Breast epithelium (tissue), 4 donors: ENCODE measurements at regions not wholly inside any gene's neighbourhood (a gene's known extent, or its start where the extent isn't known, plus 50 kb on each side); places are given as distances from the start of the nearest gene placed in this dataset.

Source experiments
- DNase-seq, 2 donors: peaks; one replicate each; pipeline ENCODE4 v3.0.0-alpha.2; 2019; ENCODE audit warnings: low spot score in 2 of 2
- H3K27ac ChIP-seq, 2 donors: fragments of 200-600 bp; sonication (generic) in 1 of 2; one replicate each; pipeline ENCODE4 v1.5.1; 2016 to 2019; ENCODE audit warnings: mild to moderate bottlenecking in 1 of 2
- H3K27me3 ChIP-seq, 2 donors: fragments of 200-600 bp; sonication (generic) in 1 of 2; one replicate each; pipeline versions ENCODE4 v1.5.1 to v1.6.0; 2017 to 2019; ENCODE audit warnings: control low read depth in 1 of 2, mild to moderate bottlenecking in 1 of 2
- H3K36me3 ChIP-seq: fragments of 200-600 bp; one replicate; pipeline ENCODE4 v1.5.1; 2019
- H3K4me1 ChIP-seq, 2 donors: fragments of 200-600 bp; sonication (generic); one replicate each; pipeline ENCODE4 v1.5.1; 2016 to 2019; ENCODE audit warnings: control low read depth in 1 of 2
- H3K4me3 ChIP-seq, 3 donors: fragments of 200-600 bp; sonication (generic); 1 replicate in 2 of 3; 2 replicates in 1 of 3; pipeline ENCODE4 v1.5.1; 2016 to 2019; ENCODE audit warnings: mild to moderate bottlenecking in 3 of 3, moderate library complexity in 2 of 3
- H3K9me3 ChIP-seq, 2 donors: fragments of 200-600 bp; sonication (generic) in 1 of 2; one replicate each; pipeline ENCODE4 v1.5.1; 2016 to 2019; ENCODE audit warnings: control low read depth in 1 of 2
- POLR2A ChIP-seq: fragments of 450-650 bp; IDR thresholded peaks from one replicate; pipeline ENCODE4 v1.6.1; 2016; ENCODE audit warnings: antibody characterized with exemption, mild to moderate bottlenecking, moderate library complexity
- POLR2AphosphoS5 ChIP-seq, 3 donors: sonication (generic); formaldehyde crosslinking; IDR thresholded peaks; one replicate each; pipeline ENCODE4 v1.6.1; 2017; ENCODE audit warnings: antibody characterized with exemption in 3 of 3
- intact Hi-C: fragments of 100-400 bp; cut with DNase I; formaldehyde crosslinking; loops from one replicate; pipeline ENCODE4 v1.15.1; 2023; ENCODE audit warnings: low total_unique reads
- TF ChIP-seq, protein P1 (sequence below), 3 donors: fragments of 450-650 bp; IDR thresholded peaks; one replicate each; pipeline ENCODE4 v1.5.1; 2016 to 2017; ENCODE audit warnings: antibody characterized with exemption in 3 of 3, mild to moderate bottlenecking in 3 of 3, moderate library complexity in 3 of 3

DNA sequence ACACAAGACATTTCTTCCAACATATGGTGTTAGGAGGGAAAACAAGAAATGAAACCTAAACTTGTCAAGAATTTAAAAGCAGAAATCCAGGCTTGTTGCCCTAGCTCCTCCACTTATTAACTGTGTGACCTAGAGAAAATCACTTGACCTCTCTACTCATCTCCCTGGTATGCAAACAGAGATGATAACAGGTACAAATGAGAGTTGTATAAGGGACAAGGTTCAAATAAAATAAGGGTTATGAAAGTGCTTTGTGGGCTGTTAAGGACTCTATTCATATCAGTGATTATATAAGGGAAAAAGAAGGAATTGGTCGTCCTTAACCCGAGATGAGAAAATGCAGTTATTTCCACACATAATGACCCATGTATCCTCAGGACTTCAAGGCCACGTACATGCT lies 372.7 kb upstream of the TENM4 start:
- Histone ChIP-seq H3K27ac (no peak overlapping the region), H3K4me3 (no peak overlapping the region), H3K36me3 (no peaks in the 10 kb centered on the region), H3K9me3 (peaks cover 0 to 5% of the 10 kb centered on the region in 2 donors), H3K4me1 (no peaks in the 10 kb centered on the region), H3K27me3 (no peaks in the 10 kb centered on the region)
- TF ChIP-seq POLR2AphosphoS5 (IDR thresholded peaks at IDR 0.05), result no peak
- TF ChIP-seq, protein P1, sequence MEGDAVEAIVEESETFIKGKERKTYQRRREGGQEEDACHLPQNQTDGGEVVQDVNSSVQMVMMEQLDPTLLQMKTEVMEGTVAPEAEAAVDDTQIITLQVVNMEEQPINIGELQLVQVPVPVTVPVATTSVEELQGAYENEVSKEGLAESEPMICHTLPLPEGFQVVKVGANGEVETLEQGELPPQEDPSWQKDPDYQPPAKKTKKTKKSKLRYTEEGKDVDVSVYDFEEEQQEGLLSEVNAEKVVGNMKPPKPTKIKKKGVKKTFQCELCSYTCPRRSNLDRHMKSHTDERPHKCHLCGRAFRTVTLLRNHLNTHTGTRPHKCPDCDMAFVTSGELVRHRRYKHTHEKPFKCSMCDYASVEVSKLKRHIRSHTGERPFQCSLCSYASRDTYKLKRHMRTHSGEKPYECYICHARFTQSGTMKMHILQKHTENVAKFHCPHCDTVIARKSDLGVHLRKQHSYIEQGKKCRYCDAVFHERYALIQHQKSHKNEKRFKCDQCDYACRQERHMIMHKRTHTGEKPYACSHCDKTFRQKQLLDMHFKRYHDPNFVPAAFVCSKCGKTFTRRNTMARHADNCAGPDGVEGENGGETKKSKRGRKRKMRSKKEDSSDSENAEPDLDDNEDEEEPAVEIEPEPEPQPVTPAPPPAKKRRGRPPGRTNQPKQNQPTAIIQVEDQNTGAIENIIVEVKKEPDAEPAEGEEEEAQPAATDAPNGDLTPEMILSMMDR (IDR thresholded peaks at IDR 0.05), result no peak
- no peak for DNase-seq
- intact Hi-C loops, result no loop called here

DNA sequence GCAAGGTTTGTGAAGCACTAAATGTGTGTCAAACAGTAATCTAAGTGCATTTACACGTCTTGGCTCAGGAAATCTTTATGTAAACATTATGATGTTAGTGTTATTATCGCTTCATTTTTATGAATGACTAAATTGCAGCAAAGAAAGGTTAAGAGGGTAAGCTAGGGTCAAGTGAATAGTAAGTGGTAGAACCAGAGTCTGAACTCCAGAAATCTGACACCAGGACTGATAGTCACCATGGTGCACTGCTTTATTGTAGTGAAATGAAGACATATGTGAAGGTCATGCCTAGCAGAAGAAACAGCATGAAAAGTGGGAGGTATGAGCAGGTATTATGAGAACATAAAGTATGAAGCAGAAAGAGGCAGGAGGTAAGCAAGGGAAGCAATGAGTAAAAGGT lies 368.7 kb upstream of the TENM4 start:
- Histone ChIP-seq H3K36me3 (no peaks in the 10 kb centered on the region), H3K4me1 (no peaks in the 10 kb centered on the region)

DNA sequence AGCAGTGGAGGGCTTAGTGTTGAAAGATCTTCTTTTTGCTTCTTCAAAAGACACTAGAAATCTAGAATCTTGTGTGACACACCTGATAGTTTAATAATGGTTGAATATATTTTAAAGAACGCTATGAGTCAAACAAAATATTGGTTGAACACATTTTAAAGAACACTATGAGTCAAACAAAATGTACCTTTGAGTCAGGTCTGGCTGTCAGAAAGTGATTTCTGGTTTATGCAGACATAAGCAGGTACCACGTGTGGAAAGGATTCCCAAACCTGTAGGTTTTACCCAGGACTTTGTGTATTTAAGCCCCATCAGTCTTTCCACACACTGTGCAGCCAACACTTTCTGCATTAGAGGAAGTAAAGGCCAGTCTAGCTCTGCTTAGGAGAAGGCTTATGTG lies 366.7 kb upstream of the TENM4 start:
- Histone ChIP-seq H3K9me3 (peaks cover 0 to 3% of the 10 kb centered on the region in 2 donors), H3K4me1 (no peaks in the 10 kb centered on the region), H3K27me3 (no peaks in the 10 kb centered on the region), H3K36me3 (no peaks in the 10 kb centered on the region), H3K4me3 (no peak overlapping the region), H3K27ac (no peak overlapping the region)
- DNase-seq, result no peak
- TF ChIP-seq, protein P1 (IDR thresholded peaks at IDR 0.05), result no peak
- TF ChIP-seq POLR2A (no peak), POLR2AphosphoS5 (IDR thresholded peaks at IDR 0.05) (no peak)
- intact Hi-C loops, result no loop called here

More for the DNA sequence above, 368.7 kb upstream of the TENM4 start:
- no peaks in the 10 kb centered on the region for H3K27me3 ChIP-seq
- H3K4me3 ChIP-seq, result no peak overlapping the region
- no peaks in the 10 kb centered on the region for H3K9me3 ChIP-seq
- no peak for TF ChIP-seq POLR2A
- no peak for TF ChIP-seq POLR2AphosphoS5 (IDR thresholded peaks at IDR 0.05)
- TF ChIP-seq, protein P1 (IDR thresholded peaks at IDR 0.05), result no peak
- H3K27ac ChIP-seq, result no peak overlapping the region
- no peak for DNase-seq
- intact Hi-C loops, result no loop called here

DNA sequence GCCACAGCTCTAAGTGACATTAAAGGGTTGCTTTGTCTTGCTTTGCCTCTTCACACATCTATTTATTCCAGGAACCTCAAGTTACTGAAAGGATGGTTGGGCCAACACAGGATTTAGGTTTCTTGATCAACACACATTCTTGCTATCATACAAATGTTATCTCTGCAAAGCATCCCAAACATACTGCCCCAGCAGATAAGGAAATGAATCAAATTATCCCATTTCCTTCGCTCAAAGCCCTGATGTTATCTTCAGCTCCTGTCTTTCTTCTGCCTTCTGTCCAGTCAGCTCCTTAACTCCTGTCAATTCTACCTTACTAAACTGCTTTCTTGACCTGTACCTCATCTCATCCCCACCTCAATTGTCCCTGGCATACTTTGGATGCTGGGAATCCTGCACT lies 355.9 kb upstream of the TENM4 start:
- no peak for TF ChIP-seq POLR2A
- no peak for TF ChIP-seq POLR2AphosphoS5 (IDR thresholded peaks at IDR 0.05)
- TF ChIP-seq, protein P1 (IDR thresholded peaks at IDR 0.05), result no peak
- Histone ChIP-seq H3K27me3 (no peaks in the 10 kb centered on the region), H3K9me3 (no peaks in the 10 kb centered on the region), H3K36me3 (no peaks in the 10 kb centered on the region), H3K27ac (no peak overlapping the region), H3K4me3 (no peak overlapping the region), H3K4me1 (no peaks in the 10 kb centered on the region)
- intact Hi-C loops, result no loop called here
- DNase-seq, result no peak

DNA sequence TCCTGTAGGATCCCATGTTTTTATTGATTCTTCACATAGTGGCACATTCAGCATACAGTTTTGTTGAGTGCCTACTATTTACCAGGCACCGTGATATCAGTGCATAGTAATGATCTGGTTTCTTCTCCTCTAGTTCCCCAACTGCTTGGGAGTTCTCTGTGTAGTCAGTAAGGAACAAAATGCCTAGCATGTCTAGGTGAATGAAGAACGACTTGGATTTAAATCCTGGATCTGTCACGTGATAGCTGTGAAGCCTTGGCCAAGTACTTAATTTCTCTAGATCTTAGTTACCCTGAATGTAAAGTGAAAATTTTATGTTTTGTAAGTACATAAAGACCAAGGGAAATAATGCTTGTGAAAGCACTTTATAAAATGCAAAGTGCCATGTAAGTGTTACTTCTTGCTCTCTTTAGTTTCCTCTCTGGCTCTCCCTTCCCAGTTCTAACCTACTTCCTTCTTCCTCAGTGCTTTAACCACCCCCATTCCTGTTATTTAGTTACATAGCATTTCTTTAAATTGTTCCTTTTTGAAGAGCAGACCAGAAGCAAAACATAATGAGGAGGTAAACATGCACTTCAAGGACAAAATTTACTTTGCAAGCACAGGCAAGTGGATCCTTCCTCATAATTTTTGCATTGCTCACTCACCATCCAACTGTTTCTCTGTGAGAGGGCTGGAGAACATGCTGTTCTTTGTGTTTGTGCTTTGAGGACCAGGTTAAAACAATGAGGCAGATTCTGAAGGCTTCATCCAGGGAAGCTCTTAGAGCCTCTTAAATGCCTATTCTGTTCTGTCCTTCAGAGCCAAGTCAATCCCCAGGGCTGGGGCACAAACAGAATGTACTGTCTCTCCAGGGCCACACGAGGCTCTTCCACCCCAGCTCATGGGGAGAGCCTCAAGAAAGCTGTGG lies 353.9 kb upstream of the TENM4 start:
- no peaks in the 10 kb centered on the region for H3K27me3 ChIP-seq
- no peak overlapping the region for H3K4me3 ChIP-seq
- no peak for DNase-seq
- intact Hi-C loops, result no loop called here
- no peaks in the 10 kb centered on the region for H3K36me3 ChIP-seq
- no peaks in the 10 kb centered on the region for H3K4me1 ChIP-seq
- H3K27ac ChIP-seq, result no peak overlapping the region
- H3K9me3 ChIP-seq, result no peaks in the 10 kb centered on the region
- TF ChIP-seq POLR2A (no peak), POLR2AphosphoS5 (IDR thresholded peaks at IDR 0.05) (no peak)
